ENCODE measurements at regions not wholly inside any gene's neighbourhood (a gene's known extent, or its start where the extent isn't known, plus 50 kb on each side); places are given as distances from the start of the nearest gene placed in this dataset.
"Not testable (repeated sequence)": the region's sequence is repeated elsewhere in the genome, so short reads cannot be mapped to it uniquely, and the experiment has no call there.

- no peak for DNase-seq (ENCODE audit: low spot score)
Measured at GRCh38 chr5:97936231-97936630, 753.2 kb upstream of the RIOK2 start.

DNA sequence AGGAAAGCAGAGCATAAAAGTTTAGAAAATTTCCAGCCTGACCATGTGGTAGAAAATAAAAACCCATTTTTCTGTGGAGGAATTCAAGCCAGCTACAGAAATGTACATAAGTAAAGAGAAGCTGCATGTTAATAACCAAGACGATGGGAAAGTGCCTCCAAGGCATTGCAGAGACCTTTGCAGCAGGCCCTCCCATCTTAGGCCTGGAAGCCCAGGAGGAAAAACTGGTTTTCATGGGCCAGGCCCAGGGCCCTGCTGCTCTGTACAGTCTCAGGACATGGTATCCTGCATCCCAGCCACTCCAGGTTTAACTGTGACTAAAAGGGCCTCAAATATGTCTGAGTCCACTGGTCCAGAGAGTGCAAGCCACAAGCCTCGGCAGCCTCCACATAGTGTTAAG lies 754.8 kb upstream of the RIOK2 start:
- DNase-seq (ENCODE audit: low spot score) = no peak

DNA sequence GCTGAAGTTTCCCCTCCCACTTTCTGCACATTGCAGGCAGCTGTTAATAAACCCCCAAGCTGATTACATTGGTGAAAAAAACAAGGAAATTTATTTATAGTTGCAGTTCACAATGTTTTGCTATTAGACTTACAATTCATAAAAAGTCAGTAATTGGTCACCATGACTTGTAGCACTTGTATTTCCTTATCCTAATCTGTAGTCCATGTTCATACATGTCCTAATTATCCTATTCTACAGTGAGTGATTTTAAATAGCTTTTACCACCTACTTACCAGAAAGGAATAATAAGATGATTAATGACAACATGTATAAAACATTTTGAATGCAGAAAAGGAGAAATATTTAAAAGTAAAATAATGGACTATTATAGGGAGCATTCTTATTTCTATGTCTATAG lies 760.0 kb upstream of the RIOK2 start:
- DNase-seq (ENCODE audit: low spot score) = no peak

DNA sequence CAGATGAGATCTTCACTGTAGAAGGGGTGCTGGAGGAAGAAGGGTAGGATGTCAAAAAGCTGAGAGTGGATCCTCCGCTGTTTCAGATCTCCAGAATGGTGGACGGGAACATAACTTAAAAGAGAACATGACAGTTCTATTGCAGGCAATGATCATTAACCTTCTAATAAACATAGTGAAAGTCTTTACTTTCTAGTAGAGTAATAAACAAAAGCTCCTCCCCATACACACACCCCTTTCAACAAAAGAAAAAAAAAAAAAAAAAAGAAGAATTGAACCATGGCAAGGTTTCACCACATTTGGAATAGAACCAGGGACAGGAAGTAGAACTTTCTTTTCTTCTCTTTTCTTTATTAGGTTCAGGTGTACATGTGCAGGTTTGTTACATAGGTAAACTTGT lies 768.1 kb upstream of the RIOK2 start:
- no peak for DNase-seq (ENCODE audit: low spot score)

GRCh38 chr5:97955450-97955849 lies 772.4 kb upstream of the RIOK2 start:
- DNase-seq (ENCODE audit: low spot score) = no peak

DNA sequence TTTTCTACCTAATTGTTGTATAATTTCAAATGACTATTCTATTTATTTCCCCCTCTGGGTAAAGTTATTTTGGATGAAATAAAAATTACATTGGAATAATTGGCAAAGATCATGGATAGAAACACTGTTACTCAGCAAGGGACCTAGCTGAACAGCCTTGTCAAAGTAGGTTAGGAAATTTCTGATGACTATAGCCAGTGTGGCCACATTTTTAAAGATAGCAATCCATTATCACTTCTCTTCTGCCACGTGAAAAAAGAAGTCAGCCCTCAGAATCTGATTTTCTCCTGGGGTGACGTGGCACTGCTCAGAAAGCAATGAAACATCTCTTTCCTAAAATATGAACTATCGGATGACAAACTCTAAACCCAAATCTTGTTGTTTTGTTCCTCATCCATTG lies 784.2 kb upstream of the RIOK2 start:
- DNase-seq (ENCODE audit: low spot score) = no peak

DNA sequence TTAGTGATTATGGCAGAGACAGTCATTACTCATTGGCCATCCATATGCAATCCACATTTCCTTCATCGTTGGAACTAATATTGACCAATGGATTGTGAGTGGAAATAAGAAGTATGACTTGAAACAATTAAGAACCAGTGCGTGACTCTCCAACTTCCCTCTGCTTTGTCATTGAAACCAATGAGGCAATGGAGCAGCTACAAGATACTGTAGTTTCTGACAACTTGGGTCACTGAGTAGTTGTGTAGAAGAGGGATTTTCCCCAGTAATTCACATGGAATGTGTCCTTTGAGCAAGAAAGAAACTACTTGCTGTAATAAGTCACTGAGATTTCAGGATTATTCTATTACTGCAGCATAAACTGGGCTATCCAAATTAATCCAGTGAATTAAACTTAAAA lies 785.3 kb upstream of the RIOK2 start:
- no peak for DNase-seq (ENCODE audit: low spot score)

DNA sequence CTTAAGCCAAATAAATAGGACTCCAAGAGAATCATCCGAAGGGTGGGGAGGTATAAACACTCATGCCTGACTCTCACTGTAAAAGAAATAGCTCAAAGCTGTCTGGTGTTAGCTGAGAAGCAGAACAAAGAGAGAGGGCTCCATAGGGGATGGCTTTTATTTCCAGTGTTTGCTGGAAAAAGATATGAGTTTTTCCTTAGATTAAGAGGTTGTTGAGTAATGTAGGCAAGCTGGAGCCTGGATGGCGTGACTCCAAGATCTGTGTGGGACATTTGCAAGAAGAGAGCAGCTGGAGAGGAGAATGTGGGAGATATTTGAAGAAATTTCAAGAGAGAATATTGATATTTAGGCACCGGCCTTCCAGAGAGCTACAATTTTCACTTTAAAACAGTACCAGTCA lies 793.7 kb upstream of the RGMB start:
- DNase-seq (ENCODE audit: low spot score) = peak; percentile 8

DNA sequence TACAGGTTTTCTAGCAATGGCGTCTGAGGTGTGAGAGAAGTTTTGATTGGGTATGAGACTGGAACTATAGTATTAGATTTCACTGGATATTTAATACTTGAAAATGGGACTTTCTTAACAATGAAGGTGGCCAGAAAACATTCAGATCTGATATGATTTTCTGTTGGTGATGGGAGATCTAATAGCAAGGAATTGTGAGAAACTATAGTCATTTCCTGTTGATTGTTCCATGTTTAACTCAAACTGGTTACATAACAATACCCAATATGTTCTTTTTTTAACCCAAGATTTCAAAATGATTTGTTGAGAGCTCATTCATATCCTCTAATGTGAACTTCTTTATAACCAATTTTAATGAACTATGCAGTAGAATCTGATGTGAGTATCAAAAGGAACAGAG lies 793.2 kb upstream of the RGMB start:
- DNase-seq (ENCODE audit: low spot score) = no peak

DNA sequence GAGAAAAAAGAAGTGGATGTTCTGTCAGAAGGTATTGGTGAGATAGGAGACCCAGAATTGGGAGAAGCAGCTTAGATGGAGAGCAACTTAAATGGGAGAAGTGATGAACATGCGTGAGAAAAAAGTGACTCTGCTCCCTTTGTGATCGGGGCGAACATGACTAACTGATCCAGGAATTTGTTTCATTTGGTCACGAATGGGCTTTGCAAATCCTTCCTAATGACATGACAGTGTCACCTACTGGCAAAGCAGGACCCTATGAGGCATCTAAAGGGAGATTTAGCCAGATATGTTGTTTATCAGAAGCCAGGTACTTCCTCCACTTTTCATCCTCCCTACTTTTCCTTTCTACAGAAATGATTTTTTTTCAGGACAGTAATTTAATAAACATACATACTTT lies 787.4 kb upstream of the RGMB start:
- peak; percentile 74 for DNase-seq (ENCODE audit: low spot score)

DNA sequence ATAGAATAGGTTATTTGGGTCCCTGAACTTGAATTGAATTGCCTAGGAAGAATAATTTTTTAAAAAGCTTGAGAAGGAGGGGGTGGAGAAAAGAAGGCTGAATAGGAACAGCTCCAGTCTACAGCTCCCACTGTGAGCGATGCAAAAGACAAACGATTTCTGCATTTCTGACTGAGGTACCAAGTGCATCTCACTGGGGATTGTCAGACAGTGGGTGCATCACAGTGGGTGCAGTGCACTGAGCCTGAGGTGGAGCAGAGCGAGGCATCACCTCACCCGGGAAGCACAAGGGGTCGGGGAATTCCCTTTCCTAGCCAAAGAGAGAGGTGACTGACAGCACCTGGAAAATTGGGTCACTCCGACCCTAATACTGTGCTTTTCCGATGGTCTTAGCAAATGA lies 782.2 kb upstream of the RGMB start:
- no peak for DNase-seq (ENCODE audit: low spot score)

GRCh38 chr5:97998941-97999340 lies 774.5 kb upstream of the RGMB start:
- no peak for DNase-seq (ENCODE audit: low spot score)

- no peak for DNase-seq (ENCODE audit: low spot score)
Measured at GRCh38 chr5:98004463-98004862, 769.0 kb upstream of the RGMB start.

GRCh38 chr5:98016771-98017170 lies 756.7 kb upstream of the RGMB start:
- DNase-seq (ENCODE audit: low spot score) = no peak

DNA sequence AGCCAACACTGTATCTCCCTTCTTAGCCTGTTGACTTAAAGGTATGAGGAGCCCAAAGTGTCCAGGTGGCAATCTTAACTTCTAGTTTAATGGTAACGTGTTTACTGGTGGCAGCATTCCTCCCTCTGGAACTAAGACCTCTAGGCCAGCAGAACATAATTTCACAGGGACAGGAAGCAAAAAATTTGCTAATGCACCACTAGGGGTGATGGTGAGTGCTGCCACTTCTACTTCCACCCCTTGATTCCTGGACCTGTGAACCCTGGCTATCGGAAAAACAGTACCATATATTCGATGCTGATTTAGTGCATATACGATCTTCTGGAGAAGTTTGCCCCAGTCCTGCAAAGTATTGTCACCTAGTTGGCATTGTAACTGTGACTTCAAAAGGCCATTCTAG lies 743.2 kb upstream of the RGMB start:
- DNase-seq (ENCODE audit: low spot score) = not testable (repeated sequence)

GRCh38 chr5:98031036-98031435 lies 742.4 kb upstream of the RGMB start:
- not testable (repeated sequence) for DNase-seq (ENCODE audit: low spot score)

DNA sequence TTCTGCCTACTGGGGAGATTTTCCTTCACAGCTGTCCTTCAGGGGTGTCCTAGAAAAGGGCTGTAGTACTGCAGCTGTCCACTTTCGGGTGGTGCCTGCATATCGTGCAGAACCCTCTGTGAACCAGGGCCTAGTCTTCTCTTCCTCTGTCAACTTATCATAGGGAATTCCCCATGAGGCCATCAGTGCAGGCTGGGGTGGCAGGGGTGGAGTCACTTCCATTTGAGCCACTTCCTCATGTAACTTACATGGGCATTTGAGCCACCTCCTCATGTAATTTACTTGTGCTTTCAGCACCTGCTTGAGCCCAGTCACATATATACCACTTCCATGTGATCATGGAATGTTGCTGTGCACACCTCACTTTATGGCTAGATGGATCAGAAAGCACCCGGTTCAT lies 742.0 kb upstream of the RGMB start:
- DNase-seq (ENCODE audit: low spot score) = no peak

DNA sequence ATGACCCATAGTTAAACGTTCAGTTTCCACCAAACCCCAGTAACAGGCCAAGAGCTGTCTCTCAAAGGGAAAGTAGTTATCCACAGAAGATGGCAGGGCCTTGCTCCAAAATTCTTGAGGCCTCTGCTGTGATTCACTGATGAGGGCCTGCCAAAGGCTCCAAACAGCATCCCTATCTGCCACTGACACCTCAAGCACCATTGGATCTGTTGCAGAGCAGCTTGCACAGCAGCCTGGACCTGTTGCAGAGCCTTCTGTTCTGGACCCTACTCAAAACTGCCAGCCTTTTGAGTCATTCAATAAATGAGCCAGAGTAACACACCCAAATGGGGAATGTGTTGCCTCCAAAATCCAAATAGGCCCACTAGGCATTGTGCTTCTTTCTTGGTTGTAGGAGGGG lies 741.5 kb upstream of the RGMB start:
- peak; percentile 25 for DNase-seq (ENCODE audit: low spot score)

GRCh38 chr5:98041661-98042060 lies 731.8 kb upstream of the RGMB start:
- DNase-seq (ENCODE audit: low spot score) = no peak

DNA sequence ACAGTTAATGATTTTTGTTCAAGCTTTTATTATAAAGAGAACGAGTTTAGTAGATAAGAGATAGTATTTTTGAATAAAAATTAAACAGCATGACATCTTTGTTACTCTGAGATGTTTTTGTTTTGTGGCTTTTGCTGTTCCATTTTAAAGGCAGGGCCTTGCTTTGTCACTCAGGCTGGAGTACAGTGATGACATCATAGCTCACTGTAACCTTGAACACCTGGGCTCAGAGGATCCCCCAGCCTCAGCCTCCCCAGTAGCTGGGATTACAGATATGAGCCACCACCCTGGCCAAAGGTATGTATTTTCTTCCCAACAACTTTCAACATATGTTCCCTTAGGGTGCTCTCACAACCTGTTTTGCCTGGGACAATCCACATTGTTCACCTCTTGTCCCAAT lies 730.9 kb upstream of the RGMB start:
- DNase-seq (ENCODE audit: low spot score) = no peak

DNA sequence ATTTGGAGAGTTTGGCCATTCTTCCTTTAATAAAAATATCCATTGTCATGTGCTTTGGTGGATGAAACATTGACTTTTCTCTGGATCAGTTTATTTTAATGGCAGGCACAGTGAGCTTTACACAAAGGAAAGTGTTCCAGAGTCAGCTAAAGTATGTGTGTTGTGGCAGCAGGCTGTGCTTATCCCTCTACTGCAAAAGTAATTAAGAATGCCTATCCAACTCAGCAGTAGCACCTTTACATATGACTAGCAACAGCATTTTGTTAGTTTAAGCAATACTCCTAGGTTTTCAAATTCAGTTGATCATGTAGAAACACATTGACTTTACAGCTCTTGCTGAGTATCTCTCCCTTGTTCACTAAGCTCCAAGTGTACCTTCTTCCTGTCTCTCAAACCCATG lies 730.5 kb upstream of the RGMB start:
- no peak for DNase-seq (ENCODE audit: low spot score)

DNA sequence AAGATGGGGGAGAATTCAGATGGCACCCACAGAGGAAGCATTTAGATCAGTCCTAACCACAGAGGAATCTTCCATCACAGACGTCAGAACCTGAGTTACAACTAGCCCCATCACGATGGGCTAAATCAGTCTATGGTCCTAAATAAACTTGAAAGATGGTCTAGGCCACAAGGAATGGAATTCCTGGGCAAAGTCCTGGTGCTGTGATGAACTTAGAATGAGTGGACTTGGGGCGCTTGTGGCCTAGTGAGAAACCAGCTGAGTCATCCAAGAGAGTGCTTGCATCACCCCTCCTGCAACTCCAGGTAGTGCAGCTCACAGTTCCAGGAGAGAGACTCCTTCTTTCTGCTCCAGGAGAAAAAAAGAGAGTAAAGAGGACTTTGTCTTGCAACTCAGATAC lies 722.9 kb upstream of the RGMB start:
- DNase-seq (ENCODE audit: low spot score) = no peak

GRCh38 chr5:98053170-98053569 lies 720.3 kb upstream of the RGMB start:
- DNase-seq (ENCODE audit: low spot score) = no peak

- no peak for DNase-seq (ENCODE audit: low spot score)
Measured at GRCh38 chr5:98060148-98060547, 713.3 kb upstream of the RGMB start.

DNA sequence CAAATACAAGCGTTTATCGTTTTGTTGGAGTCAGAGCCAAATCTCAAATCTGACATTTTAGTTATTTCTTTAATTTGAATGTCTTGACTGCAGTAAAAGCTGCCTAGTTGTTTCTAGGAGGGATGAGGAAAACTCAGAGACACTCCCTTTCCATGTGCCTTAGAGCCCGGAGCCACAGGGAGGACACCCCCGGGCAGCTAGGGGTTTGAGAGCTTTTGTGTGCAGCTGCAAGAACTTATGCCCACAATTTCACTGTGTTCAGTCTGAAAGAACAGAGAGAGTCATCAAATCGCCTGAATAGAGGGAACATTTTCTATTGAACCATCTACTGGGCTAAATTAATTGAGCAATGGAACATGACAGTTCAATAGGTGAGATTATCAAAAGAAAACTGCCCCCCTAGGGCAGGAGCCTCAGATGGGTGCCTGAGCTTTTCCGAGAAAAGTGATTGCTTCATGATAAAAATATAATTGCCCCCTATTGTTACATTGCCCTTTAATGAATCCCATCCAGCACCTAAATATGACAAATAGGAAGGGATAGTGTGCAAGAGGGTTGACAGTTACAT lies 709.3 kb upstream of the RGMB start:
- no peak for DNase-seq (ENCODE audit: low spot score)

All from AG20443 (cell line).